ENCODE measurements at regions not wholly inside any gene's neighbourhood (a gene's known extent, or its start where the extent isn't known, plus 50 kb on each side); places are given as distances from the start of the nearest gene placed in this dataset.

- H3K27ac ChIP-seq, result no peak overlapping the region
- TF ChIP-seq POLR2A (IDR thresholded peaks at IDR 0.05) (no peak), CTCF (IDR thresholded peaks at IDR 0.05) (no peak)
- H3K36me3 ChIP-seq, result no peaks in the 10 kb centered on the region
- intact Hi-C loops (cut with DNase I), result no loop called here
- H3K4me3 ChIP-seq (replicated peaks in 1 of 3), result no peak overlapping the region
- no peak for DNase-seq
- H3K9me3 ChIP-seq, result no peaks in the 10 kb centered on the region
- no peaks in the 10 kb centered on the region for H3K27me3 ChIP-seq
- H3K4me1 ChIP-seq, result no peaks in the 10 kb centered on the region
- WGBS, 2 donors, result 86 to 94% methylated on average over 1 of the region's 1 CpG
Measured at GRCh38 chr13:75136151-75136550, 345.8 kb downstream of the TBC1D4 start.

- Histone ChIP-seq H3K9me3 (no peaks in the 10 kb centered on the region), H3K4me1 (no peaks in the 10 kb centered on the region), H3K27me3 (no peaks in the 10 kb centered on the region), H3K27ac (no peak overlapping the region), H3K4me3 (replicated peaks in 1 of 3) (no peak overlapping the region), H3K36me3 (no peaks in the 10 kb centered on the region)
- TF ChIP-seq CTCF (IDR thresholded peaks at IDR 0.05), result no peak
- TF ChIP-seq POLR2A (IDR thresholded peaks at IDR 0.05), result no peak
- 73 to 83% methylated on average over 6 of the region's 6 CpGs for WGBS, 2 donors
- DNase-seq, result no peak
- intact Hi-C loops (cut with DNase I), result no loop called here
Measured at GRCh38 chr13:75135325-75135825, 346.6 kb downstream of the TBC1D4 start.

- H3K36me3 ChIP-seq, result no peaks in the 10 kb centered on the region
- H3K27me3 ChIP-seq, result no peaks in the 10 kb centered on the region
- TF ChIP-seq POLR2A (IDR thresholded peaks at IDR 0.05) (no peak), CTCF (IDR thresholded peaks at IDR 0.05) (no peak)
- no peaks in the 10 kb centered on the region for H3K4me1 ChIP-seq
- no peak overlapping the region for H3K4me3 ChIP-seq (replicated peaks in 1 of 3)
- WGBS, 2 donors, result 42 to 62% methylated on average over 3 of the region's 3 CpGs
- intact Hi-C loops (cut with DNase I), result no loop called here
- no peak overlapping the region for H3K27ac ChIP-seq
- DNase-seq, result no peak
- no peaks in the 10 kb centered on the region for H3K9me3 ChIP-seq
Measured at GRCh38 chr13:75132701-75133695, 349.0 kb downstream of the TBC1D4 start.

GRCh38 chr13:75129331-75129730 lies 352.6 kb downstream of the TBC1D4 start:
- no peaks in the 10 kb centered on the region for H3K4me1 ChIP-seq
- no peaks in the 10 kb centered on the region for H3K9me3 ChIP-seq
- 61 to 71% methylated on average over 1 of the region's 1 CpG for WGBS, 2 donors
- H3K27ac ChIP-seq, result no peak overlapping the region
- H3K27me3 ChIP-seq, result no peaks in the 10 kb centered on the region
- H3K36me3 ChIP-seq, result no peaks in the 10 kb centered on the region
- TF ChIP-seq CTCF (IDR thresholded peaks at IDR 0.05), result no peak
- no peak for TF ChIP-seq POLR2A (IDR thresholded peaks at IDR 0.05)
- H3K4me3 ChIP-seq (replicated peaks in 1 of 3), result no peak overlapping the region
- no peak for DNase-seq
- intact Hi-C loops (cut with DNase I), result no loop called here

GRCh38 chr13:75124415-75124814 lies 357.6 kb downstream of the TBC1D4 start:
- no peaks in the 10 kb centered on the region for H3K4me1 ChIP-seq
- no peak overlapping the region for H3K4me3 ChIP-seq (replicated peaks in 1 of 3)
- TF ChIP-seq POLR2A (IDR thresholded peaks at IDR 0.05) (no peak), CTCF (IDR thresholded peaks at IDR 0.05) (no peak)
- intact Hi-C loops (cut with DNase I), result no loop called here
- DNase-seq, result no peak
- no peak overlapping the region for H3K27ac ChIP-seq
- no peaks in the 10 kb centered on the region for H3K27me3 ChIP-seq
- no peaks in the 10 kb centered on the region for H3K36me3 ChIP-seq
- no peaks in the 10 kb centered on the region for H3K9me3 ChIP-seq
